ENCODE measurements at regions not wholly inside any gene's neighbourhood (a gene's known extent, or its start where the extent isn't known, plus 50 kb on each side); places are given as distances from the start of the nearest gene placed in this dataset.

GRCh38 chr10:20417791-20418190 is 479.3 kb downstream of the NEBL start:
- intact Hi-C loops (cut with micrococcal nuclease) (no loop called here), in situ Hi-C loops (cut with MboI; ENCODE audit: low sequenced_read_pairs) (no loop called here), dilution Hi-C loops (cut with HindIII; ENCODE audit: low sequenced_read_pairs, unreplicated experiment) (no loop called here)
- no peak for ATAC-seq (ENCODE audit: low read depth)
- H2AFZ ChIP-seq (replicated peaks; ENCODE audit: low read length, poor library complexity) = no peak overlapping the region
- no peak overlapping the region for H4K91ac ChIP-seq (ENCODE audit: insufficient read depth, low read depth, low read length)
- no peak overlapping the region for H2AK9ac ChIP-seq (replicated peaks; ENCODE audit: low read depth, low read length, poor library complexity)
- no peak overlapping the region for H3K27ac ChIP-seq (ENCODE audit: insufficient read depth, low read length)
- H2BK5ac ChIP-seq (ENCODE audit: low read depth, low read length, poor library complexity, severe bottlenecking) = no peak overlapping the region
- no peak overlapping the region for H3K4ac ChIP-seq (ENCODE audit: low read depth, low read length)
- H2BK120ac ChIP-seq (ENCODE audit: low read depth, low read length) = no peak overlapping the region
- H3K4me3 ChIP-seq (ENCODE audit: insufficient read depth, low read depth, low read length) = no peak overlapping the region
- ChIA-PET POLR2A (ENCODE audit: unreplicated experiment) (no interaction called here), CTCF (no interaction called here)
- no peaks in the 10 kb centered on the region for H4K20me1 ChIP-seq (ENCODE audit: insufficient read depth, low read length)
- no peak overlapping the region for H4K5ac ChIP-seq (ENCODE audit: low read depth, low read length)
- 0 out of 2 replicates have a peak, but pooled peaks cover 2% of the 10 kb centered on the region for H3K9me3 ChIP-seq (ENCODE audit: control insufficient read depth, insufficient read depth, low read length)
- H3K9me1 ChIP-seq (ENCODE audit: insufficient read depth, low read length) = no peaks in the 10 kb centered on the region
- no peak overlapping the region for H3K14ac ChIP-seq (replicated peaks; ENCODE audit: low read depth, low read length)
- no peak overlapping the region for H3K9ac ChIP-seq (ENCODE audit: low read depth, low read length)
- no peak overlapping the region for H3K23ac ChIP-seq (ENCODE audit: low read depth, low read length)
- BruUV-seq (replicated peaks) = no TSS peak
- no peaks in the 10 kb centered on the region for H3K36me3 ChIP-seq (ENCODE audit: control insufficient read depth, insufficient read depth, low read length)
- H3K4me2 ChIP-seq (ENCODE audit: low read depth, low read length) = no peak overlapping the region
- H2AK5ac ChIP-seq (ENCODE audit: low read depth, low read length) = no peak overlapping the region
- no peak overlapping the region for H2BK20ac ChIP-seq (ENCODE audit: low read depth, low read length)
- H3K56ac ChIP-seq (ENCODE audit: extremely low read depth, insufficient read depth, low read length) = no peak overlapping the region
- no peak for DNase-seq
- H3K18ac ChIP-seq (ENCODE audit: low read depth, low read length) = no peak overlapping the region
- no CpG with 5 or more reads among the region's 3 CpGs for WGBS, 2 experiments (ENCODE audit: extremely low coverage in 2 of 2, insufficient read length in 1 of 2)
- no peak overlapping the region for H4K8ac ChIP-seq (ENCODE audit: low read depth in 2 of 2, low read length in 2 of 2)
- H2BK15ac ChIP-seq (ENCODE audit: low read depth, low read length) = no peak overlapping the region
- TF ChIP-seq, protein P1, sequence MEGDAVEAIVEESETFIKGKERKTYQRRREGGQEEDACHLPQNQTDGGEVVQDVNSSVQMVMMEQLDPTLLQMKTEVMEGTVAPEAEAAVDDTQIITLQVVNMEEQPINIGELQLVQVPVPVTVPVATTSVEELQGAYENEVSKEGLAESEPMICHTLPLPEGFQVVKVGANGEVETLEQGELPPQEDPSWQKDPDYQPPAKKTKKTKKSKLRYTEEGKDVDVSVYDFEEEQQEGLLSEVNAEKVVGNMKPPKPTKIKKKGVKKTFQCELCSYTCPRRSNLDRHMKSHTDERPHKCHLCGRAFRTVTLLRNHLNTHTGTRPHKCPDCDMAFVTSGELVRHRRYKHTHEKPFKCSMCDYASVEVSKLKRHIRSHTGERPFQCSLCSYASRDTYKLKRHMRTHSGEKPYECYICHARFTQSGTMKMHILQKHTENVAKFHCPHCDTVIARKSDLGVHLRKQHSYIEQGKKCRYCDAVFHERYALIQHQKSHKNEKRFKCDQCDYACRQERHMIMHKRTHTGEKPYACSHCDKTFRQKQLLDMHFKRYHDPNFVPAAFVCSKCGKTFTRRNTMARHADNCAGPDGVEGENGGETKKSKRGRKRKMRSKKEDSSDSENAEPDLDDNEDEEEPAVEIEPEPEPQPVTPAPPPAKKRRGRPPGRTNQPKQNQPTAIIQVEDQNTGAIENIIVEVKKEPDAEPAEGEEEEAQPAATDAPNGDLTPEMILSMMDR (conservative IDR thresholded peaks at IDR 0.05; ENCODE audit: low read depth, low read length) = no peak
- TF ChIP-seq MXI1 (IDR thresholded peaks at IDR 0.05; ENCODE audit: borderline replicate concordance, low read depth, low read length) (no peak), MAFK (IDR thresholded peaks at IDR 0.05; ENCODE audit: low read depth, low read length) (no peak), NFE2L2 (IDR thresholded peaks at IDR 0.05; ENCODE audit: low read depth, low read length) (no peak), MAZ (IDR thresholded peaks at IDR 0.05; ENCODE audit: borderline replicate concordance, low read depth, low read length) (no peak), RFX5 (IDR thresholded peaks at IDR 0.05; ENCODE audit: low read depth, low read length) (no peak), RCOR1 (IDR thresholded peaks at IDR 0.05; ENCODE audit: insufficient replicate concordance, low read length) (no peak), CHD1 (IDR thresholded peaks at IDR 0.05; ENCODE audit: low read depth, low read length) (no peak), FOS (IDR thresholded peaks at IDR 0.05; ENCODE audit: low read depth, low read length) (no peak), CEBPB (IDR thresholded peaks at IDR 0.05; ENCODE audit: low read depth, low read length) (no peak), RAD21 (IDR thresholded peaks at IDR 0.05; ENCODE audit: low read length) (no peak), BHLHE40 (IDR thresholded peaks at IDR 0.05; ENCODE audit: low read depth, low read length) (no peak), SMC3 (IDR thresholded peaks at IDR 0.05; ENCODE audit: low read depth, low read length) (no peak), POLR2A (IDR thresholded peaks at IDR 0.05; ENCODE audit: low read depth, low read length) (no peak), USF2 (IDR thresholded peaks at IDR 0.05; ENCODE audit: low read depth, low read length) (no peak)
- TF ChIP-seq, protein P2, sequence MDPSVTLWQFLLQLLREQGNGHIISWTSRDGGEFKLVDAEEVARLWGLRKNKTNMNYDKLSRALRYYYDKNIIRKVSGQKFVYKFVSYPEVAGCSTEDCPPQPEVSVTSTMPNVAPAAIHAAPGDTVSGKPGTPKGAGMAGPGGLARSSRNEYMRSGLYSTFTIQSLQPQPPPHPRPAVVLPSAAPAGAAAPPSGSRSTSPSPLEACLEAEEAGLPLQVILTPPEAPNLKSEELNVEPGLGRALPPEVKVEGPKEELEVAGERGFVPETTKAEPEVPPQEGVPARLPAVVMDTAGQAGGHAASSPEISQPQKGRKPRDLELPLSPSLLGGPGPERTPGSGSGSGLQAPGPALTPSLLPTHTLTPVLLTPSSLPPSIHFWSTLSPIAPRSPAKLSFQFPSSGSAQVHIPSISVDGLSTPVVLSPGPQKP (IDR thresholded peaks at IDR 0.05; ENCODE audit: borderline replicate concordance, low read depth, low read length) = no peak
- H3K79me1 ChIP-seq (ENCODE audit: low read depth in 1 of 2, low read length in 2 of 2) = no peaks in the 10 kb centered on the region
- no peaks in the 10 kb centered on the region for H3K27me3 ChIP-seq (ENCODE audit: control insufficient read depth, insufficient read depth, low read length)
- H3K4me1 ChIP-seq (ENCODE audit: control insufficient read depth, insufficient read depth, low read length) = no peaks in the 10 kb centered on the region

Data from IMR-90 (cell line).